ENCODE measurements at regions not wholly inside any gene's neighbourhood (a gene's known extent, or its start where the extent isn't known, plus 50 kb on each side); places are given as distances from the start of the nearest gene placed in this dataset.

DNA sequence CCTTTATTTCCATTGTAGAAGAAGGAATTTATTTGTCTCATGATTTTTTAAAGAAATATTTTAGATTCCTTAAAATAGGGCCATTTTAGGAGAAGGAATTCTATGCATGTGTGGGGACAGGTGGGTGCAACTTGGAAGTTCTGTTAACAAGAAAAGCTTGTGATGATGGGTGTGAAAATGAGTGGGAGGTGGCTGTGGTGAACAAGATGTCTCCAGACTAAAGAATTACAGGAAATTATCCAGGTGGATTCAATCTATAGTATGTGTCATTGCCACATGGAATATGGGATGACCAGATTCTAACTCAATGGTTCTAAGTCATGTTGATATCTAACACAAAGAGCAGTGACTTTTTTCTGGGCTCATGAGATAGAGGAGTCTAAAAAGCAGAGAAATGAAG is 229.6 kb upstream of the IGFBP3 start:
- TF ChIP-seq, protein P1, sequence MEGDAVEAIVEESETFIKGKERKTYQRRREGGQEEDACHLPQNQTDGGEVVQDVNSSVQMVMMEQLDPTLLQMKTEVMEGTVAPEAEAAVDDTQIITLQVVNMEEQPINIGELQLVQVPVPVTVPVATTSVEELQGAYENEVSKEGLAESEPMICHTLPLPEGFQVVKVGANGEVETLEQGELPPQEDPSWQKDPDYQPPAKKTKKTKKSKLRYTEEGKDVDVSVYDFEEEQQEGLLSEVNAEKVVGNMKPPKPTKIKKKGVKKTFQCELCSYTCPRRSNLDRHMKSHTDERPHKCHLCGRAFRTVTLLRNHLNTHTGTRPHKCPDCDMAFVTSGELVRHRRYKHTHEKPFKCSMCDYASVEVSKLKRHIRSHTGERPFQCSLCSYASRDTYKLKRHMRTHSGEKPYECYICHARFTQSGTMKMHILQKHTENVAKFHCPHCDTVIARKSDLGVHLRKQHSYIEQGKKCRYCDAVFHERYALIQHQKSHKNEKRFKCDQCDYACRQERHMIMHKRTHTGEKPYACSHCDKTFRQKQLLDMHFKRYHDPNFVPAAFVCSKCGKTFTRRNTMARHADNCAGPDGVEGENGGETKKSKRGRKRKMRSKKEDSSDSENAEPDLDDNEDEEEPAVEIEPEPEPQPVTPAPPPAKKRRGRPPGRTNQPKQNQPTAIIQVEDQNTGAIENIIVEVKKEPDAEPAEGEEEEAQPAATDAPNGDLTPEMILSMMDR (IDR thresholded peaks at IDR 0.05) = no peak
- TF ChIP-seq POLR2A (IDR thresholded peaks at IDR 0.05) = no peak
- Histone ChIP-seq H3K4me1 (no peaks in the 10 kb centered on the region), H3K4me3 (no peak overlapping the region), H3K27me3 (no peaks in the 10 kb centered on the region), H3K9me3 (no peaks in the 10 kb centered on the region), H3K27ac (no peak overlapping the region), H3K36me3 (ENCODE audit: low read depth, missing control alignments) (no peaks in the 10 kb centered on the region)
- DNase-seq = no peak
- intact Hi-C loops (cut with DNase I; ENCODE audit: low total_unique reads) = no loop called here

DNA sequence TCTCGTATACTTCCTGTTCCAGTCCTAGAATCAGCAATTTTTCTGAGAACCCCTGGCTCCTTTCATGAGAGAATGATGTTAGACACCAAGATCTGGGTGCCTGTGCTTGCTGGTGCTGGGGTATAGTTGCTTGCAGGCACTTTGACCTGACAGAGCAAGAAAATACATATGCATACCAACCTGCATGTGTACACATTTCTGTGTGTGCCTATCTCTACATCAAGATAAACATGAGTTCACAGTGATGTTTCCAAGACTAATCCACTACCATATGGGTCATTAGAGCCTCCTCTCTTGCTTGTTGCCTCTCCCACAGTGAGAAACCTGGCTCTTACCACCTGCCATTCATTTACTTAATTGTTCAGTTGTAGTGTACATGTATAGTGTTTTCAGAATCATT is 229.1 kb upstream of the IGFBP3 start:
- H3K4me3 ChIP-seq = no peak overlapping the region
- intact Hi-C loops (cut with DNase I; ENCODE audit: low total_unique reads) = no loop called here
- no peaks in the 10 kb centered on the region for H3K9me3 ChIP-seq

DNA sequence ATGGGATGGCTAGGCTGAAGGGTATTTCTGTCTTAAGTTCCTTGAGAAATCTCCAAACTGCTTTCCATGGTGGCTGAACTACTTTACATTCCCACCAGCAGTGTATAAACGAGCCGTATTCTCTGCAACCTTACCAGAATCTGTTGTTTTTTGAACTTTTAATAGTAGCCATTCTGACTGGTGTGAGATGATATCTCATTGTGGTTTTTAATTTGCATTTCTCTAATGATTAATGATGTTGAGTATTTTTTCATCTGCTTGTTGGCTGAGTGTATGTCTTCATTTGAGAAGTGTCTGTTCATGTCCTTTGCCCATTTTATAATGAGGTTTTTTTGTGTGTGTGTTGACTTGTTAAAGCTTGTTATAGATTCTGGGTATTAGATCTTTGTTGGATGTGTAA is 226.8 kb upstream of the IGFBP3 start:
- Histone ChIP-seq H3K27me3 (no peaks in the 10 kb centered on the region), H3K27ac (no peak overlapping the region), H3K36me3 (ENCODE audit: low read depth, missing control alignments) (no peaks in the 10 kb centered on the region), H3K9me3 (no peaks in the 10 kb centered on the region), H3K4me3 (no peak overlapping the region), H3K4me1 (peaks cover 4% of the 10 kb centered on the region)
- intact Hi-C loops (cut with DNase I; ENCODE audit: low total_unique reads) = no loop called here
- TF ChIP-seq POLR2A (IDR thresholded peaks at IDR 0.05) = no peak
- TF ChIP-seq, protein P1 (IDR thresholded peaks at IDR 0.05) = no peak
- no peak for DNase-seq
- WGBS, 2 donors = 85 to 96% methylated on average over 2 of the region's 2 CpGs

More for the DNA sequence above, 229.1 kb upstream of the IGFBP3 start:
- H3K36me3 ChIP-seq (ENCODE audit: low read depth, missing control alignments) = no peaks in the 10 kb centered on the region
- no peak for DNase-seq
- 44 to 73% methylated on average over 1 of the region's 1 CpG for WGBS, 2 donors
- no peak for TF ChIP-seq POLR2A (IDR thresholded peaks at IDR 0.05)
- TF ChIP-seq, protein P1 (IDR thresholded peaks at IDR 0.05) = no peak
- peaks cover 3% of the 10 kb centered on the region for H3K4me1 ChIP-seq
- no peaks in the 10 kb centered on the region for H3K27me3 ChIP-seq
- H3K27ac ChIP-seq = no peak overlapping the region

DNA sequence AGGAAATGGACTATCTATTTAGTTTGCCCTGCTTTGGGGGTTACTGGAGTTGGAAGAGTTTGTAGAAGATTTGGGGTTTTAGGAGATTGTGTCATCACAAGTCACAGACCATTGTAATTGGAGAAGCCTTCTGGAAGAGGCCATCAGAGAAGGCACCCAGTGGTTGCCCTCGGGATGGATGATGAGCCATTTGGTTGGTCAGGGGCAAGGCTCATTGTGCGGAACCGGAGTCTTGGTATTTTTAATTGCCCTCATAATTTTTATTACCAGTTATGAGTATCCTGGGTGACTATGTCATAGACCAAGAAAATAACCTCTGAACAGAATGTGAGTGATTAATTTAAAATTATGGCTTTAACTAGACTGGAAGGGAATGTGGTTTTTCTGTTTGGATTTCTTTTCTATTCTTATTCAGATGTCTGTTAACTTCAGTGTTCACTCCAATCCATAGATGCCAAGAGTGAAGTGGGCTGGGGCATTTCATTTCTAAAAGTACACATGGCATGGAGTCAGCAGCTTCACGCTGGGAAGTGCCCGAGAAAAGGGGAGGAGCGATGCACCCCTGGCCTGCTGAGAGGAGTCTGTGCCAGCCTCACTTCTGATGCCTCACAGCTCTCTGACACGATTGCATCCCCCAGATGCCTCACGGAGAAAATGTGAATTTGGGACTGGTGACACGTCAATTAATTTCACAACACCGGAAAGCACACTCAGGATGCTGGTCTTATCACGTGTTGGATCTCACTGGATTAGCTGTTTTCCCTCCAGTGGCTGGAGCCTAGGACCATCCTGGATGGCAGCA is 225.6 kb upstream of the IGFBP3 start:
- Histone ChIP-seq H3K4me3 (no peak overlapping the region), H3K27ac (no peak overlapping the region), H3K9me3 (no peaks in the 10 kb centered on the region), H3K4me1 (peaks cover 4% of the 10 kb centered on the region), H3K27me3 (no peaks in the 10 kb centered on the region), H3K36me3 (ENCODE audit: low read depth, missing control alignments) (no peaks in the 10 kb centered on the region)
- TF ChIP-seq, protein P1 (IDR thresholded peaks at IDR 0.05) = no peak
- no peak for TF ChIP-seq POLR2A (IDR thresholded peaks at IDR 0.05)
- no peak for DNase-seq
- intact Hi-C loops (cut with DNase I; ENCODE audit: low total_unique reads) = no loop called here
- whole genome bisulfite sequencing, 2 donors = 85 to 86% methylated on average over 11 of the region's 11 CpGs

DNA sequence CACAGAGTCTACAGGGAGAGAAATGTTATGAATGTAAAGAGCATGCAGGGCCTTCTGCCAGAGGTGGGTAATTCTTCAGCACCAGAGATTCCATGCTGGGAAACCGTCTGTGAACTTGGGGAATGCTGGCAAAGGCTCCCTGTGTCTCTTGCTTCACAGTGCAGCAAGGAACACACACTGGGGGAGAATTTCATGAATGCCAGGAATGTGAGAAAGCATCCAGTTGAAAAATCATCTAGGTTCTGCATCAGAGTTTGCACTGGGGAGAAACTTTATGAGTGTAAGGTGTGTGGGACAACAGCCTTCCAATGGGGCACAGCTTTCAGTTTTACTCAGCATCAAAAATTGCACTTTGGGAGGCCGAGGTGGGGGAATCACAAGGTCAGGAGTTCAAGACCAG is 224.3 kb upstream of the IGFBP3 start:
- 34 to 46% methylated on average over 2 of the region's 2 CpGs for WGBS, 2 donors
- Histone ChIP-seq H3K27ac (no peak overlapping the region), H3K4me3 (no peak overlapping the region), H3K9me3 (no peaks in the 10 kb centered on the region), H3K36me3 (ENCODE audit: low read depth, missing control alignments) (no peaks in the 10 kb centered on the region), H3K27me3 (no peaks in the 10 kb centered on the region), H3K4me1 (peaks cover 4% of the 10 kb centered on the region)
- DNase-seq = peak; percentile 49
- intact Hi-C loops (cut with DNase I; ENCODE audit: low total_unique reads) = no loop called here
- TF ChIP-seq POLR2A (IDR thresholded peaks at IDR 0.05) = no peak
- TF ChIP-seq, protein P1 (IDR thresholded peaks at IDR 0.05) = no peak
